HCEC 1CT (cell line): ENCODE measurements at regions not wholly inside any gene's neighbourhood (a gene's known extent, or its start where the extent isn't known, plus 50 kb on each side); places are given as distances from the start of the nearest gene placed in this dataset.
"Not testable (repeated sequence)": the region's sequence is repeated elsewhere in the genome, so short reads cannot be mapped to it uniquely, and the experiment has no call there.

Experiments used
- DNase-seq: peaks from one replicate; pipeline ENCODE4 v3.0.0-alpha.2; 2017

- not testable (repeated sequence) for DNase-seq
Observed at GRCh38 chr20:25774711-25775110, 78.1 kb upstream of the ZNF337 start.

- not testable (repeated sequence) for DNase-seq
Observed at GRCh38 chr20:25774203-25774602, 77.5 kb upstream of the ZNF337 start.

GRCh38 chr20:25772437-25772836, 75.8 kb upstream of the ZNF337 start:
- DNase-seq, result not testable (repeated sequence)

GRCh38 chr20:25771818-25772217, 75.2 kb upstream of the ZNF337 start:
- not testable (repeated sequence) for DNase-seq

- no peak for DNase-seq
Observed at GRCh38 chr20:25761596-25761995, 64.9 kb upstream of the ZNF337 start.

- not testable (repeated sequence) for DNase-seq
Observed at GRCh38 chr20:25761046-25761445, 64.4 kb upstream of the ZNF337 start.

- peak; percentile 48 for DNase-seq
Observed at GRCh38 chr20:25750765-25751696, 54.4 kb upstream of the ZNF337 start.

- no peak for DNase-seq
Observed at GRCh38 chr20:25750220-25750764, 53.6 kb upstream of the ZNF337 start.

GRCh38 chr20:25749649-25750048, 53.0 kb upstream of the ZNF337 start:
- DNase-seq, result no peak
